Esophagus squamous epithelium (tissue), 5 donors: ENCODE measurements at regions not wholly inside any gene's neighbourhood (a gene's known extent, or its start where the extent isn't known, plus 50 kb on each side); places are given as distances from the start of the nearest gene placed in this dataset.
"Not testable (repeated sequence)": the region's sequence is repeated elsewhere in the genome, so short reads cannot be mapped to it uniquely, and the experiment has no call there.

ENCODE experiments used
- DNase-seq: peaks from one replicate; lab custom pipeline; 2025; lab: John Stamatoyannopoulos, UW
- H3K27ac ChIP-seq, 4 donors: fragments of 200-600 bp; sonication (generic); one replicate each; pipeline ENCODE4 v1.5.1; 2016 to 2019; ENCODE audit warnings: mild to moderate bottlenecking in 1 of 4
- H3K27me3 ChIP-seq, 4 donors: fragments of 200-600 bp; sonication (generic); 1 replicate in 3 of 4; 2 replicates in 1 of 4; pipeline versions ENCODE4 v1.5.1 to v1.6.0; 2017 to 2021; ENCODE audit warnings: antibody characterized with exemption in 1 of 4
- H3K36me3 ChIP-seq, 3 donors: fragments of 200-600 bp; sonication (generic); one replicate each; pipeline ENCODE4 v1.5.1; 2016 to 2019
- H3K4me1 ChIP-seq, 3 donors: fragments of 200-600 bp; sonication (generic); one replicate each; pipeline ENCODE4 v1.5.1; 2017 to 2019
- H3K4me3 ChIP-seq, 4 donors: fragments of 200-600 bp; sonication (generic); 1 replicate in 3 of 4; 2 replicates in 1 of 4; pipeline ENCODE4 v1.5.1; 2016 to 2019; ENCODE audit warnings: mild to moderate bottlenecking in 2 of 4, moderate library complexity in 1 of 4
- H3K9me3 ChIP-seq, 3 donors: fragments of 200-600 bp; sonication (generic); one replicate each; pipeline ENCODE4 v1.5.1; 2016 to 2019
- POLR2A ChIP-seq, 4 donors: fragments of 450-650 bp; IDR thresholded peaks; one replicate each; pipeline ENCODE4 v1.6.1; 2017; ENCODE audit warnings: antibody characterized with exemption in 4 of 4, mild to moderate bottlenecking in 4 of 4, moderate library complexity in 3 of 4
- WGBS, 2 donors: methylation state at CpG; one replicate each; pipeline ENCODE4 v1.1.5; 2018; 5-methylcytosine and 5-hydroxymethylcytosine counted together
- intact Hi-C: fragments of 100-400 bp; cut with DNase I; formaldehyde crosslinking; loops from one replicate; pipeline ENCODE4 v1.15.0; 2022
- TF ChIP-seq, protein P1 (sequence below), 6 experiments: fragments of 450-650 bp in 4 of 6; fragments of 200-600 bp in 2 of 6; sonication (generic) in 2 of 6; IDR thresholded peaks; one replicate each; pipeline ENCODE4 v1.5.1; 2016 to 2019; ENCODE audit warnings: antibody characterized with exemption in 6 of 6, mild to moderate bottlenecking in 4 of 6, moderate library complexity in 4 of 6
- donor health status: DM: yes; HTN: yes; CAD: no.

DNA sequence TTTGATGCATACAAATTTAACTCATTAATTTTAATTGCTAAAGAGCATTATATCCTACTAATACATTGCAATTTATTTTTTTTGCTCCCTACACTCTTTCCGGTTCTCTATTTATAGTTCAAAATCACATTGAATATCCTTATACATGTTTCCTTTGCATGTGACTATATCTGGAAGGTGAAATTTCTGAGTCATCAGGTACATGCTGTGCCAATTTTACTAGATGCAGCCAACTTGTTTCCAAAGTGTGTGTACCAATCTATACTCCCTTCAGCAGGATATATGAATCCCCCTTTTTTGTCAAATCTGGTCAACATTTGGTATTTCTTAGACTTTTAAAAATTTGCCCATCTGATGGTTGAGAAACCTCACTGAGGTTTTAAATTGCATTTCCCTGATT lies 602.9 kb upstream of the CAMK1G start:
- DNase-seq, result no peak
- WGBS, 2 donors, result 17 to 39% methylated on average over 1 of the region's 1 CpG
- TF ChIP-seq, protein P1, sequence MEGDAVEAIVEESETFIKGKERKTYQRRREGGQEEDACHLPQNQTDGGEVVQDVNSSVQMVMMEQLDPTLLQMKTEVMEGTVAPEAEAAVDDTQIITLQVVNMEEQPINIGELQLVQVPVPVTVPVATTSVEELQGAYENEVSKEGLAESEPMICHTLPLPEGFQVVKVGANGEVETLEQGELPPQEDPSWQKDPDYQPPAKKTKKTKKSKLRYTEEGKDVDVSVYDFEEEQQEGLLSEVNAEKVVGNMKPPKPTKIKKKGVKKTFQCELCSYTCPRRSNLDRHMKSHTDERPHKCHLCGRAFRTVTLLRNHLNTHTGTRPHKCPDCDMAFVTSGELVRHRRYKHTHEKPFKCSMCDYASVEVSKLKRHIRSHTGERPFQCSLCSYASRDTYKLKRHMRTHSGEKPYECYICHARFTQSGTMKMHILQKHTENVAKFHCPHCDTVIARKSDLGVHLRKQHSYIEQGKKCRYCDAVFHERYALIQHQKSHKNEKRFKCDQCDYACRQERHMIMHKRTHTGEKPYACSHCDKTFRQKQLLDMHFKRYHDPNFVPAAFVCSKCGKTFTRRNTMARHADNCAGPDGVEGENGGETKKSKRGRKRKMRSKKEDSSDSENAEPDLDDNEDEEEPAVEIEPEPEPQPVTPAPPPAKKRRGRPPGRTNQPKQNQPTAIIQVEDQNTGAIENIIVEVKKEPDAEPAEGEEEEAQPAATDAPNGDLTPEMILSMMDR (IDR thresholded peaks at IDR 0.05), result no peak
- no peak for TF ChIP-seq POLR2A (IDR thresholded peaks at IDR 0.05)
- no peak overlapping the region for H3K4me3 ChIP-seq
- H3K36me3 ChIP-seq, result no peaks in the 10 kb centered on the region
- H3K27ac ChIP-seq, result no peak overlapping the region
- peaks cover 0 to 18% (median 0%) of the 10 kb centered on the region in 3 donors for H3K4me1 ChIP-seq
- intact Hi-C loops, result no loop called here
- H3K9me3 ChIP-seq, result no peaks in the 10 kb centered on the region
- no peaks in the 10 kb centered on the region for H3K27me3 ChIP-seq

DNA sequence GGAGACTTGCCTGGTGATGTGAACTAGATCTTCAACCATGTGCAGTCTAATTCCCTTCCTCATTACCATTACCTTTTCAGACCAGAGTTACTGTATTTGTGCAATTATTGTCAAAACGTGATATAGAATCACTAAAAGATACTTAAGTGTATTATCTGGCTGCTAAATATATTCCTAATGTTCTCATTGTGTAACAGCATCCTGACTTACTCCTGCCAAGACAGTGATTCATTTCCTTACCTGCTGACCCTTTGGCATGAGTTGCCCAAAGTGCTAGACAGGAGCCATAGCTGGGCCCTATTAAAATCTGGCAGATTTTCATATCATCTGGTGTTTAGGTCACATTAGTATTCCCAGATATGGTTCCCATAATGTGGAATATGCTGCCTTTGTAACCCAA lies 598.3 kb upstream of the CAMK1G start:
- WGBS, 2 donors, result 39 to 50% methylated on average over 1 of the region's 1 CpG
- peaks cover 0 to 20% (median 0%) of the 10 kb centered on the region in 3 donors for H3K4me1 ChIP-seq
- intact Hi-C loops, result no loop called here
- H3K27ac ChIP-seq, result no peak overlapping the region
- H3K9me3 ChIP-seq, result no peaks in the 10 kb centered on the region
- H3K4me3 ChIP-seq, result no peak overlapping the region
- no peaks in the 10 kb centered on the region for H3K27me3 ChIP-seq
- H3K36me3 ChIP-seq, result no peaks in the 10 kb centered on the region
- TF ChIP-seq, protein P1 (IDR thresholded peaks at IDR 0.05), result no peak
- no peak for TF ChIP-seq POLR2A (IDR thresholded peaks at IDR 0.05)
- no peak for DNase-seq

DNA sequence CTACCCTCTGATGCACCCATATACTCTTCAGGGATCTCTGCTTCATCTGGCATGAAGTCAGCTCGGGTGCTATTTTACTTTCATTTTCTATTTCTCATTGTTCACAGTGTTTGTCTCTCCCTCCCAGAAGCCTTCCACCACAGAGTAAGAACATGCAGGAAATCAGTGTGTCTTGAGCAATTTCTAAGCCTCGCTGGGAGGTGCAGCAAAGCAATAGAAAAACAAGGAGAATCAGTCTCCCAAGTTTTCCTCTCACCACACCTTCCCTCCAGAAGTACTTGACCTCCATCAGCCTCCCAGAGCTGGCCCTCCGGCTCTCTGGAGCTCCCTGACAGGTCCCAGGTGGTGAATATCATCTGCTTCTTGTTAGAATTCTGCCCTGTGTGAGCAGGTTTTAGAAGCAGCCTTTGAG lies 594.7 kb upstream of the CAMK1G start:
- Histone ChIP-seq H3K27ac (peak overlapping the region; percentile 16 to 60 (median 48)), H3K9me3 (no peaks in the 10 kb centered on the region), H3K4me1 (peaks cover 0 to 12% (median 0%) of the 10 kb centered on the region in 3 donors), H3K36me3 (no peaks in the 10 kb centered on the region), H3K4me3 (peak overlapping the region; percentile 1 to 58 (median 32)), H3K27me3 (no peaks in the 10 kb centered on the region)
- 0 to 4% methylated on average over 3 of the region's 3 CpGs for WGBS, 2 donors
- DNase-seq, result no peak
- intact Hi-C loops, result no loop called here
- TF ChIP-seq POLR2A (IDR thresholded peaks at IDR 0.05), result no peak
- TF ChIP-seq, protein P1 (IDR thresholded peaks at IDR 0.05), result no peak

DNA sequence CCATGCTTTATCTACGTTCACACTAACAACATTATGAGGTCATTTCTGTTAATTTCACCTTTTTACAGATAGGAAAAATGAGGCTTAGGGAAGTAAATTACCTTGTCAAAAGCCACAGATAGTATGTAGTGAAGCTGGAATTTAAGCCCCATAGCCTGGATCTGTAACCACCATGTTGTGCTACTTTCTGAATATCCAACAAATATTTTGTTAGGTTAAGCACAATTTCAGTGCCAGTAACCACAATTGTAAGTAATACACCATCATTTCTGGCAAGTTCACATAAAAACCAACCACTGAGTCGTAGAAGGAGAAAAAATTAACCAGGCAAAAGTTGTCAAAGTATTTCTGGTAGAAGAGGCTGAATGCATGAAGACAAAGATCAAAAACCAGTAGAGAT lies 593.1 kb upstream of the CAMK1G start:
- no peaks in the 10 kb centered on the region for H3K9me3 ChIP-seq
- no peaks in the 10 kb centered on the region for H3K27me3 ChIP-seq
- DNase-seq, result no peak
- H3K36me3 ChIP-seq, result no peaks in the 10 kb centered on the region
- no peak overlapping the region for H3K4me3 ChIP-seq
- no peak overlapping the region for H3K27ac ChIP-seq
- WGBS, 2 donors, result 62 to 73% methylated on average over 2 of the region's 2 CpGs
- TF ChIP-seq, protein P1 (IDR thresholded peaks at IDR 0.05), result no peak
- no peak for TF ChIP-seq POLR2A (IDR thresholded peaks at IDR 0.05)
- intact Hi-C loops, result no loop called here
- H3K4me1 ChIP-seq, result peaks cover 0 to 12% (median 0%) of the 10 kb centered on the region in 3 donors

DNA sequence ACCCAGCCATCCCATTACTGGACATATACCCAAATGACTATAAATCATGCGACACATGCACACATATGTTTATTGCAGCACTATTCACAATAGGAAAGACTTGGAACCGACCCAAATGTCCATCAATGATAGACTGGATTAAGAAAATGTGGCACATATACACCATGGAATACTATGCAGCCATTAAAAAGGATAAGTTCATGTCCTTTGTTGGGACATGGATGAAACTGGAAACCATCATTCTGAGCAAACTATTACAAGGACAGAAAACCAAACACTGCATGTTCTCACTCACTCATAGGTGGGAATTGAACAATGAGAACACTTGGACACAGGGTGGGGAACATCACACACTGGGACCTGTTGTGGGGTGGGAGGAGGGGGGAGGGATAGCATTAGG lies 586.5 kb upstream of the CAMK1G start:
- 42 to 55% methylated on average over 2 of the region's 2 CpGs for WGBS, 2 donors

DNA sequence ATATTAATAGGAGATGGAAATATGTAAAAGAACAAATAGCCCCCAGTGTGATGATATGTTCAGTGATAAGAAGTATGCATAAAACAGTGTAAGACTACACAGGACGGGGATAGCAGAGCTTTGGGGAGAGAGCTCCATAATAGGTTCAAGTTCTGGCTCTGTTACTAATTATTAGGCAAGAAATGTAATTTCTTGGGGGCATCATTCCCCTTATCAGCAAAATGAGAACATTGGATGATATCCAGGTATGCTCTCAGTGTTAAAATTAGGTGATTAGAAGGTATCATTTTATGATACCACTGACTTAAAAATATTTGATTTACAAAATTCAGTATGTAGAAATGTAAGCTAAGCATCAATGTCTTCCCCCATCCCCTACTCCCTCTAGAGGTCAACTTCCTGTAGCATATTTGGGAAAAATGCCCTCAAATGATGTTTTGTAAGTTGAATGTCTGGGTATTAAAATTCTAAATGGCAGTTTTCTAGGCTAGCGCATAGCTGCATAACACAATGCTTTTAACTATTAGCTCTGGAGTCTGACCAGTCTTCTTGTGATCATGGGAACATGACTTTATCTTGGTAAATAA lies 585.7 kb upstream of the CAMK1G start:
- TF ChIP-seq, protein P1 (IDR thresholded peaks at IDR 0.05), result peak in 1 of 6 experiments; percentile 35
- TF ChIP-seq POLR2A (IDR thresholded peaks at IDR 0.05), result no peak
- Histone ChIP-seq H3K4me3 (no peak overlapping the region), H3K27me3 (no peaks in the 10 kb centered on the region), H3K36me3 (no peaks in the 10 kb centered on the region), H3K9me3 (no peaks in the 10 kb centered on the region), H3K4me1 (no peaks in the 10 kb centered on the region), H3K27ac (no peak overlapping the region)
- 87 to 89% methylated on average over 2 of the region's 2 CpGs for WGBS, 2 donors
- DNase-seq, result no peak
- intact Hi-C loops, result no loop called here

More for the DNA sequence above, 586.5 kb upstream of the CAMK1G start:
- DNase-seq, H3K4me1 ChIP-seq, H3K27me3 ChIP-seq, H3K9me3 ChIP-seq, H3K4me3 ChIP-seq, H3K27ac ChIP-seq, H3K36me3 ChIP-seq, intact Hi-C loops: not testable (repeated sequence)
